ENCODE measurements at regions not wholly inside any gene's neighbourhood (a gene's known extent, or its start where the extent isn't known, plus 50 kb on each side); places are given as distances from the start of the nearest gene placed in this dataset.

DNA sequence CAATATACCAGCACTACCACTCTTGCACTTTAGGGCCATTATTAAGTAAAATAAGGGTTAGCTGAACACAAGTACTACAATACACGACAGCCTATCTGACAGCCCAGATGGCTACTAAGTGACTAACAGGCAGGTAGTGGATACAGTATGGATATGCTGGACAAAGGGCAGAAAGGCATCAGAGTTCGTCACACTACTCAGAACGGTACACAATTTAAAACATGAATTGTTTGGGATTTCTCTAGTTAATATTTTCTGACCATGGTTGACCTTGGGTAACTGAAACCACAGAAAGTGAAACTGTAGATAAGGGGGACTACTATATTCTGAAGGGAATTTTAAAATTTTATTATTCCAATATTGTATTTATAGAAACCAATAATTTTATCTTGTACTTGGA is 101.3 kb upstream of the SKAP2 start:
- H3K36me3 ChIP-seq = no peaks in the 10 kb centered on the region
- no peak overlapping the region for H3K4me3 ChIP-seq
- H3K4me1 ChIP-seq = no peaks in the 10 kb centered on the region
- H3K27me3 ChIP-seq = no peaks in the 10 kb centered on the region
- intact Hi-C loops (cut with DNase I) = no loop called here
- no peak overlapping the region for H3K27ac ChIP-seq
- TF ChIP-seq CTCF (IDR thresholded peaks at IDR 0.05) = no peak
- DNase-seq (ENCODE audit: low spot score in 2 of 2) = no peak
- no peaks in the 10 kb centered on the region for H3K9me3 ChIP-seq

GRCh38 chr7:26964156-26964808 is 99.9 kb upstream of the SKAP2 start:
- Histone ChIP-seq H3K9me3 (no peaks in the 10 kb centered on the region), H3K4me1 (no peaks in the 10 kb centered on the region), H3K36me3 (no peaks in the 10 kb centered on the region), H3K27me3 (no peaks in the 10 kb centered on the region), H3K27ac (no peak overlapping the region), H3K4me3 (no peak overlapping the region)
- intact Hi-C loops (cut with DNase I) = no loop called here
- DNase-seq (ENCODE audit: low spot score in 2 of 2) = no peak
- TF ChIP-seq CTCF (IDR thresholded peaks at IDR 0.05) = no peak

- H3K4me1 ChIP-seq = no peaks in the 10 kb centered on the region
- intact Hi-C loops (cut with DNase I) = no loop called here
Observed at GRCh38 chr7:26959290-26959689, 94.9 kb upstream of the SKAP2 start.

DNA sequence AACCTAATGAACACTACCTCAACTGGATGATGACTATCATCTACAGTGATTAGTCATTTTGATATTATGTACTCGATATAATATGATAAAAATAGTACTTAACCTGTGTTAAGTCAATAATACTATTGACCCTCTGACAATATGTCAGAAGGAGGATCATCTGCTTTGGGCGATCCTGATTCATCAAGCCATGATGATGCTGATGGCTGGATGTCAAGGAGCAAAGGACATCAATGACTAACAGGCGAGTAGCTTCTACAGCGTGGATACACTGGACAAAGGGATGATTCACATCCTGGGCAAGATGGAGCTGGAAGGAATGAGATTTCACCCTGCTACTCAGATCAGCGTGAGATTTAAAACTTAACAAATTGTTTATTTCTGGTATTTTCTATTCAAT is 94.4 kb upstream of the SKAP2 start:
- intact Hi-C loops (cut with DNase I) = no loop called here
- TF ChIP-seq CTCF (IDR thresholded peaks at IDR 0.05) = no peak
- no peak overlapping the region for H3K27ac ChIP-seq
- H3K4me1 ChIP-seq = no peaks in the 10 kb centered on the region
- H3K9me3 ChIP-seq = no peaks in the 10 kb centered on the region
- no peaks in the 10 kb centered on the region for H3K36me3 ChIP-seq
- no peak for DNase-seq (ENCODE audit: low spot score in 2 of 2)
- no peaks in the 10 kb centered on the region for H3K27me3 ChIP-seq
- H3K4me3 ChIP-seq = no peak overlapping the region

More at GRCh38 chr7:26959290-26959689, 94.9 kb upstream of the SKAP2 start:
- Histone ChIP-seq H3K27ac (no peak overlapping the region), H3K36me3 (no peaks in the 10 kb centered on the region), H3K27me3 (no peaks in the 10 kb centered on the region), H3K4me3 (no peak overlapping the region), H3K9me3 (no peaks in the 10 kb centered on the region)
- no peak for DNase-seq (ENCODE audit: low spot score in 2 of 2)
- no peak for TF ChIP-seq CTCF (IDR thresholded peaks at IDR 0.05)

DNA sequence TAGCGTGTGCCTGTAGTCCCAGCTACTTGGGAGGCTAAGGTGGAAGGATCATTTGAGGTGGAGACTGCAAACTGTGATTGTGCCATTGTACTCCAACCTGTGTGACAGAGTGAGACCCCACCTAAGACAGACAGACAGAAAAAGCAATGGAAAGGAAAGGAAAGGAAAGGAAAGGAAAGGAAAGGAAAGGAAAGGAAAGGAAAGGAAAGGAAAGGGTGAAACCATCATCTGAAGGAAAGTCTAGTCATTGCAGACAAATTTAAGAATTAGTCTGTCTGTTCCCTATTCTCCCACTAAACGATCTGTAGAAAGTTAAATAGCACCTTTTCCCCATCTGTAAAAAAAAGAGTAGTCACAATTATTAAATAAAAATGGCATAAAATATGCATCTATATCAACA is 91.1 kb upstream of the SKAP2 start:
- DNase-seq (ENCODE audit: low spot score in 2 of 2) = no peak
- TF ChIP-seq CTCF (IDR thresholded peaks at IDR 0.05) = no peak
- no peaks in the 10 kb centered on the region for H3K4me1 ChIP-seq
- no peak overlapping the region for H3K4me3 ChIP-seq
- H3K27me3 ChIP-seq = no peaks in the 10 kb centered on the region
- intact Hi-C loops (cut with DNase I) = no loop called here
- no peaks in the 10 kb centered on the region for H3K9me3 ChIP-seq
- H3K36me3 ChIP-seq = no peaks in the 10 kb centered on the region
- H3K27ac ChIP-seq = no peak overlapping the region

DNA sequence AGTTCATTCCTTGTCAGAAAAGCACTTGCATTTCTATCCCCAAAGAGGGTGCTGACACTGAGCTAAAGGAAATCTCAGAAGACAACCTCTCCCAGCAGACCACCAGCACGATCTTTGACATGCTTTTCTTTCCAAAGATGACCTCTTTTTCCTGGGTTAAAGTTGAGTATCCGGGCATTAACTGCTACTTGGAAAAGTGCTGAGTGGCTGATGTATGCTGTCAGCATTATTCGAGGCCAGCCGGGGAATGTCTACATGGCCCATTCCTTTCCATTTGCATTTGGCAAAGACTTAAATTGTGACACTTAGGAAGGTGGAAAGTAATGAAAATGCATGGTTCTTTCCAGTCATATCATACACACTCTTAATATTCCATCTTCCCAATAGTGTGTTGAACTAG is 90.6 kb upstream of the SKAP2 start:
- no peak for TF ChIP-seq CTCF (IDR thresholded peaks at IDR 0.05)
- intact Hi-C loops (cut with DNase I) = no loop called here
- Histone ChIP-seq H3K27ac (no peak overlapping the region), H3K4me1 (no peaks in the 10 kb centered on the region), H3K4me3 (no peak overlapping the region), H3K36me3 (no peaks in the 10 kb centered on the region), H3K27me3 (no peaks in the 10 kb centered on the region), H3K9me3 (no peaks in the 10 kb centered on the region)
- DNase-seq (ENCODE audit: low spot score in 2 of 2) = no peak

Data from ascending aorta (tissue), 2 donors.